ENCODE measurements at regions not wholly inside any gene's neighbourhood (a gene's known extent, or its start where the extent isn't known, plus 50 kb on each side); places are given as distances from the start of the nearest gene placed in this dataset.

DNA sequence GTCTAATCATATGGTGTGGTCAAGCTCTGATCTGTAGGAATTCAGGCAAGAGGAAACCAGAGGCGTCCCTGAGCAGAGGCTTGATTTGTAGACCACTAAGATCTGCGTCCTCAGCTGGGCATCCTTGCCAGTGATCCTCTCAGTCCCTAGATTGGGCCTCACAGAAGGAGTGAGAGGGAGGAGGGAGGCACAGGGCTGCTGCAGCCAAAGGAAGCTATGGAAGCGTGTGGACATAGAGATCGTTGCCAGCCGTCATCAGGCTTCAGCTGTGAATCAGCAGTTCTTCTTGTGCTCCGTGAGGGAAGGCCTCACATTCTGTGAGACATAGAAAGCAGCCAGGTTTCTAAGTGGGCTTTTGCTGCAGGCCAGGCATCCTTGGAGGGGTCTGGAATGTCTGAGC lies 254.6 kb upstream of the KIRREL3 start:
- TF ChIP-seq, protein P1, sequence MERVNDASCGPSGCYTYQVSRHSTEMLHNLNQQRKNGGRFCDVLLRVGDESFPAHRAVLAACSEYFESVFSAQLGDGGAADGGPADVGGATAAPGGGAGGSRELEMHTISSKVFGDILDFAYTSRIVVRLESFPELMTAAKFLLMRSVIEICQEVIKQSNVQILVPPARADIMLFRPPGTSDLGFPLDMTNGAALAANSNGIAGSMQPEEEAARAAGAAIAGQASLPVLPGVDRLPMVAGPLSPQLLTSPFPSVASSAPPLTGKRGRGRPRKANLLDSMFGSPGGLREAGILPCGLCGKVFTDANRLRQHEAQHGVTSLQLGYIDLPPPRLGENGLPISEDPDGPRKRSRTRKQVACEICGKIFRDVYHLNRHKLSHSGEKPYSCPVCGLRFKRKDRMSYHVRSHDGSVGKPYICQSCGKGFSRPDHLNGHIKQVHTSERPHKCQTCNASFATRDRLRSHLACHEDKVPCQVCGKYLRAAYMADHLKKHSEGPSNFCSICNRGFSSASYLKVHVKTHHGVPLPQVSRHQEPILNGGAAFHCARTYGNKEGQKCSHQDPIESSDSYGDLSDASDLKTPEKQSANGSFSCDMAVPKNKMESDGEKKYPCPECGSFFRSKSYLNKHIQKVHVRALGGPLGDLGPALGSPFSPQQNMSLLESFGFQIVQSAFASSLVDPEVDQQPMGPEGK (CRISPR knock-in tag; IDR thresholded peaks at IDR 0.05; ENCODE audit: borderline replicate concordance) = no peak
- TF ChIP-seq ZFP3 (CRISPR knock-in tag; IDR thresholded peaks at IDR 0.05) (no peak), ZNF8 (CRISPR knock-in tag; IDR thresholded peaks at IDR 0.05) (no peak), ARNTL (CRISPR knock-in tag; IDR thresholded peaks at IDR 0.05; ENCODE audit: borderline replicate concordance, low read depth) (no peak), OSR1 (CRISPR knock-in tag; IDR thresholded peaks at IDR 0.05) (no peak), BACH2 (CRISPR knock-in tag; IDR thresholded peaks at IDR 0.05; ENCODE audit: borderline replicate concordance) (no peak), SNAI2 (CRISPR knock-in tag; IDR thresholded peaks at IDR 0.05) (no peak), CSDC2 (CRISPR knock-in tag; IDR thresholded peaks at IDR 0.05) (no peak), PPARA (CRISPR knock-in tag; IDR thresholded peaks at IDR 0.05; ENCODE audit: borderline replicate concordance) (no peak), ESRRG (CRISPR knock-in tag; IDR thresholded peaks at IDR 0.05) (no peak)
- TF ChIP-seq, protein P2, sequence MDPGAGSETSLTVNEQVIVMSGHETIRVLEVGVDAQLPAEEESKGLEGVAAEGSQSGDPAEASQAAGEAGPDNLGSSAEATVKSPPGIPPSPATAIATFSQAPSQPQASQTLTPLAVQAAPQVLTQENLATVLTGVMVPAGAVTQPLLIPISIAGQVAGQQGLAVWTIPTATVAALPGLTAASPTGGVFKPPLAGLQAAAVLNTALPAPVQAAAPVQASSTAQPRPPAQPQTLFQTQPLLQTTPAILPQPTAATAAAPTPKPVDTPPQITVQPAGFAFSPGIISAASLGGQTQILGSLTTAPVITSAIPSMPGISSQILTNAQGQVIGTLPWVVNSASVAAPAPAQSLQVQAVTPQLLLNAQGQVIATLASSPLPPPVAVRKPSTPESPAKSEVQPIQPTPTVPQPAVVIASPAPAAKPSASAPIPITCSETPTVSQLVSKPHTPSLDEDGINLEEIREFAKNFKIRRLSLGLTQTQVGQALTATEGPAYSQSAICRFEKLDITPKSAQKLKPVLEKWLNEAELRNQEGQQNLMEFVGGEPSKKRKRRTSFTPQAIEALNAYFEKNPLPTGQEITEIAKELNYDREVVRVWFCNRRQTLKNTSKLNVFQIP (CRISPR knock-in tag; IDR thresholded peaks at IDR 0.05; ENCODE audit: borderline replicate concordance, low read depth) = no peak
- TF ChIP-seq, protein P3, sequence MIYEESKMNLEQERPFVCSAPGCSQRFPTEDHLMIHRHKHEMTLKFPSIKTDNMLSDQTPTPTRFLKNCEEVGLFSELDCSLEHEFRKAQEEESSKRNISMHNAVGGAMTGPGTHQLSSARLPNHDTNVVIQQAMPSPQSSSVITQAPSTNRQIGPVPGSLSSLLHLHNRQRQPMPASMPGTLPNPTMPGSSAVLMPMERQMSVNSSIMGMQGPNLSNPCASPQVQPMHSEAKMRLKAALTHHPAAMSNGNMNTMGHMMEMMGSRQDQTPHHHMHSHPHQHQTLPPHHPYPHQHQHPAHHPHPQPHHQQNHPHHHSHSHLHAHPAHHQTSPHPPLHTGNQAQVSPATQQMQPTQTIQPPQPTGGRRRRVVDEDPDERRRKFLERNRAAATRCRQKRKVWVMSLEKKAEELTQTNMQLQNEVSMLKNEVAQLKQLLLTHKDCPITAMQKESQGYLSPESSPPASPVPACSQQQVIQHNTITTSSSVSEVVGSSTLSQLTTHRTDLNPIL (CRISPR knock-in tag; IDR thresholded peaks at IDR 0.05; ENCODE audit: low read depth) = no peak
